H1 (cell line): ENCODE measurements at regions not wholly inside any gene's neighbourhood (a gene's known extent, or its start where the extent isn't known, plus 50 kb on each side); places are given as distances from the start of the nearest gene placed in this dataset.

Source experiments
- CTCF ChIA-PET: fragments of 300-600 bp; sonication (Branson Sonifier 250); formaldehyde crosslinking; loops from one replicate; lab custom pipeline; 2021; ENCODE audit not compliant: partially characterized antibody; lab: Charles Lee
- POLR2A ChIA-PET: fragments of 300-600 bp; sonication (Branson Sonifier 250); formaldehyde crosslinking; loops from one replicate; lab custom pipeline; 2021; ENCODE audit warnings: inconsistent platforms; ENCODE audit not compliant: partially characterized antibody; lab: Charles Lee
- DNase-seq, 2 experiments: peaks; one replicate each; pipeline versions ENCODE4 v3.0.0 to v3.0.0-alpha.2; 2010 to 2022; ENCODE audit warnings: low spot score in 2 of 2, low read depth in 1 of 2, mixed read lengths in 1 of 2
- FAIRE-seq: peaks from 2 replicates; lab custom pipeline; 2011; peaks lifted over from hg19 to GRCh38; lab: Jason Lieb, UNC
- H2AFZ ChIP-seq: 2 replicates; pipeline ENCODE4 v1.8.1; 2012; ENCODE audit warnings: low read length, inconsistent platforms
- H2AK5ac ChIP-seq: 2 replicates; pipeline ENCODE4 v1.6.1; 2013; ENCODE audit warnings: low read depth, low read length
- H2BK120ac ChIP-seq: replicated peaks from 2 replicates; pipeline ENCODE3; 2013; ENCODE audit warnings: low read depth, low read length, inconsistent platforms
- H2BK12ac ChIP-seq: 2 replicates; pipeline ENCODE4 v1.6.1; 2013; ENCODE audit warnings: low read depth, low read length
- H2BK15ac ChIP-seq: 2 replicates; pipeline ENCODE4 v1.6.1; 2013; ENCODE audit warnings: low read length
- H2BK20ac ChIP-seq: 2 replicates; pipeline ENCODE4 v1.6.1; 2013; ENCODE audit warnings: low read length
- H2BK5ac ChIP-seq: 2 replicates; pipeline ENCODE4 v1.6.1; 2013; ENCODE audit warnings: low read depth, low read length
- H3K14ac ChIP-seq: 2 replicates; pipeline ENCODE4 v1.6.1; 2013; ENCODE audit warnings: inconsistent platforms; ENCODE audit not compliant: insufficient read length
- H3K18ac ChIP-seq: 2 replicates; pipeline ENCODE4 v1.6.1; 2013; ENCODE audit warnings: low read length; ENCODE audit errors: extremely low read depth
- H3K23ac ChIP-seq: 2 replicates; pipeline ENCODE4 v1.6.1; 2013; ENCODE audit warnings: inconsistent platforms; ENCODE audit not compliant: insufficient read length
- H3K23me2 ChIP-seq: 2 replicates; pipeline ENCODE4 v1.6.1; 2013; ENCODE audit warnings: low read depth, low read length
- H3K27ac ChIP-seq: 2 replicates; pipeline ENCODE4 v1.6.1; 2011; ENCODE audit warnings: low read depth, low read length, inconsistent platforms
- H3K27me3 ChIP-seq, 4 experiments: replicated peaks in 1 of 4; 1 replicate in 1 of 4; 2 replicates in 3 of 4; pipeline versions ENCODE4 v1.6.1 to v1.8.1; 2011 to 2013; ENCODE audit warnings: low read length in 3 of 4, mild to moderate bottlenecking in 3 of 4, inconsistent platforms in 2 of 4, mixed read lengths in 2 of 4, moderate library complexity in 1 of 4; ENCODE audit not compliant: control insufficient read depth in 3 of 4, insufficient read depth in 3 of 4; ENCODE audit errors: extremely low read depth in 1 of 4
- H3K36me3 ChIP-seq, 4 experiments: 2 replicates each; pipeline versions ENCODE4 v1.6.1 to v1.8.1; 2011 to 2013; ENCODE audit warnings: mild to moderate bottlenecking in 4 of 4, low read length in 3 of 4, moderate library complexity in 2 of 4, control low read depth in 1 of 4, inconsistent platforms in 1 of 4; ENCODE audit not compliant: insufficient read depth in 4 of 4, control insufficient read depth in 2 of 4
- H3K4ac ChIP-seq: replicated peaks from 2 replicates; pipeline ENCODE3; 2013; ENCODE audit warnings: low read length, low read depth, mixed read lengths, inconsistent platforms; ENCODE audit not compliant: insufficient read length
- H3K4me1 ChIP-seq, 4 experiments: replicated peaks in 1 of 4; 1 replicate in 1 of 4; 2 replicates in 3 of 4; pipeline versions ENCODE4 v1.6.1 to v1.8.1; 2011 to 2013; ENCODE audit warnings: low read length in 3 of 4, inconsistent platforms in 2 of 4, mixed read lengths in 1 of 4; ENCODE audit not compliant: insufficient read depth in 4 of 4, control insufficient read depth in 3 of 4
- H3K4me2 ChIP-seq, 2 experiments: 2 replicates each; pipeline versions ENCODE4 v1.6.1 to v1.8.1; 2011 to 2013; ENCODE audit warnings: low read depth in 2 of 2, low read length in 2 of 2, control low read depth in 1 of 2, inconsistent platforms in 1 of 2, mild to moderate bottlenecking in 1 of 2; ENCODE audit not compliant: insufficient read depth in 1 of 2
- H3K4me3 ChIP-seq, 4 experiments: fragments of 200-600, 300-600 bp in 1 of 4; sonication (generic), shearing (Covaris generic), sonication (Bioruptor Twin) in 1 of 4; 2 replicates each; pipeline versions ENCODE4 v1.5.1 to v1.8.1; 2011 to 2016; ENCODE audit warnings: low read length in 4 of 4, low read depth in 3 of 4, control low read depth in 2 of 4, inconsistent platforms in 2 of 4, mild to moderate bottlenecking in 2 of 4, mixed read lengths in 1 of 4, moderate library complexity in 1 of 4; ENCODE audit not compliant: insufficient read depth in 2 of 4; ENCODE audit errors: extremely low read depth in 1 of 4
- H3K56ac ChIP-seq: replicated peaks from 2 replicates; pipeline ENCODE3; 2013; ENCODE audit warnings: low read depth, mild to moderate bottlenecking, mixed read lengths, low read length, inconsistent platforms; ENCODE audit not compliant: insufficient read length
- H3K79me1 ChIP-seq: 2 replicates; pipeline ENCODE4 v1.6.1; 2013; ENCODE audit warnings: low read depth, low read length, control low read depth
- H3K79me2 ChIP-seq, 2 experiments: 2 replicates each; pipeline versions ENCODE4 v1.6.1 to v1.8.1; 2012 to 2013; ENCODE audit warnings: low read length in 2 of 2, mild to moderate bottlenecking in 2 of 2, inconsistent platforms in 1 of 2; ENCODE audit not compliant: insufficient read depth in 2 of 2, control insufficient read depth in 1 of 2
- H3K9ac ChIP-seq, 4 experiments: replicated peaks in 1 of 4; 1 replicate in 1 of 4; 2 replicates in 3 of 4; pipeline versions ENCODE4 v1.6.1 to v1.8.1; 2011 to 2013; ENCODE audit warnings: low read depth in 3 of 4, low read length in 3 of 4, control low read depth in 2 of 4, mild to moderate bottlenecking in 2 of 4, moderate library complexity in 2 of 4, inconsistent platforms in 1 of 4; ENCODE audit errors: extremely low read depth in 1 of 4
- H3K9me3 ChIP-seq, 2 experiments: 2 replicates each; pipeline versions ENCODE4 v1.6.1 to v1.8.1; 2012 to 2013; ENCODE audit warnings: mild to moderate bottlenecking in 2 of 2, moderate library complexity in 2 of 2, control low read depth in 1 of 2, inconsistent platforms in 1 of 2, low read depth in 1 of 2, low read length in 1 of 2, mixed read lengths in 1 of 2; ENCODE audit not compliant: insufficient read depth in 2 of 2
- H4K20me1 ChIP-seq, 2 experiments: replicated peaks in 1 of 2; 2 replicates each; pipeline versions ENCODE3 to v1.8.1; 2011 to 2013; ENCODE audit warnings: inconsistent platforms in 2 of 2, low read length in 2 of 2, mild to moderate bottlenecking in 1 of 2; ENCODE audit not compliant: insufficient read depth in 2 of 2, control insufficient read depth in 1 of 2
- H4K5ac ChIP-seq: 2 replicates; pipeline ENCODE4 v1.6.1; 2013; ENCODE audit warnings: low read length, low read depth, mixed read lengths, inconsistent platforms; ENCODE audit not compliant: insufficient read length
- H4K8ac ChIP-seq: 2 replicates; pipeline ENCODE4 v1.8.0; 2013; ENCODE audit warnings: mild to moderate bottlenecking, moderate library complexity, low read length, inconsistent platforms; ENCODE audit not compliant: insufficient read depth; ENCODE audit errors: extremely low read depth
- H4K91ac ChIP-seq: replicated peaks from 2 replicates; pipeline ENCODE3; 2013; ENCODE audit warnings: low read length, mixed read lengths, inconsistent platforms; ENCODE audit not compliant: insufficient read length
- BRCA1 ChIP-seq: IDR thresholded peaks from 2 replicates; pipeline ENCODE4 v1.6.1; 2012; ENCODE audit warnings: low read depth, low read length, improper control_type of control experiment
- CREB1 ChIP-seq: IDR thresholded peaks from 2 replicates; pipeline ENCODE4 v1.6.1; 2012; ENCODE audit warnings: inconsistent platforms
- YY1 ChIP-seq: IDR thresholded peaks from 2 replicates; pipeline ENCODE4 v1.6.1; 2011; ENCODE audit warnings: low read depth, mild to moderate bottlenecking, low read length
- WGBS, 2 experiments: shearing (Covaris generic) in 1 of 2; methylation state at CpG; one replicate each; pipeline versions ENCODE4 v1.1.6 to v1.1.7; 2013 to 2015; ENCODE audit warnings: low lambda C conversion rate in 2 of 2, mixed read lengths in 2 of 2, inconsistent platforms in 1 of 2, low coverage in 1 of 2, missing lambda C conversion rate in 1 of 2; ENCODE audit not compliant: insufficient replicate concordance in 2 of 2, insufficient coverage in 1 of 2, insufficient read length in 1 of 2; ENCODE audit errors: extremely low coverage in 1 of 2, missing lambda C conversion rate in 1 of 2; 5-methylcytosine and 5-hydroxymethylcytosine counted together

DNA sequence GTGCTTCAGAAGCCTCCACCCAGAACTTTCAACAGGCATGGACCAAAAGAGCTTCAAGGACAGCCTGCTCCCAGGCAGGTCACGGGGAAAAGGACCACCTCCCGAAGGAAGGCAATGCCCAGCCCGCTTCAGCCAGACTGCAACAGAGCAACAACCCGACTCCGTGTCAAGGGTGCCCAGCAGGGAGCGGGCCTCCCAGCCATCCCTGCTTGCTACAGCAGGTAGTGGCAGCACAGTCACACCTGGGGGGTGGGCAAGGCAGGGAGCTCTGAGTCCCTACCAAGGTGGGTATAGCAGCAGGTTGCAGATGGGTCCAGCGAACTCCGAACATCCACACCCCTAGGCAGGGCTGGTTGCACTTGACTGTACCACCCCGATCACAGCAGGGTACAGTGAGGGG, 467.8 kb upstream of the PFKP start:
- H3K4me2 ChIP-seq = no peak overlapping the region
- no peak overlapping the region for H2BK5ac ChIP-seq
- peak overlapping the region; percentile 72; the same call in 1 of the 2 replicates for H2BK15ac ChIP-seq
- H3K79me1 ChIP-seq = no peaks in the 10 kb centered on the region
- H4K20me1 ChIP-seq = no peaks in the 10 kb centered on the region
- no peak overlapping the region for H3K23ac ChIP-seq
- no peak overlapping the region for H3K9ac ChIP-seq
- H4K91ac ChIP-seq = peak overlapping the region; percentile 7
- FAIRE-seq (no peak), DNase-seq (no peak)
- H4K8ac ChIP-seq = no peak overlapping the region; the same call in 1 of the 2 replicates
- no peak overlapping the region for H2BK12ac ChIP-seq
- H3K23me2 ChIP-seq = no peaks in the 10 kb centered on the region; the same call in 1 of the 2 replicates
- H3K27me3 ChIP-seq = no peaks in the 10 kb centered on the region
- H3K36me3 ChIP-seq = no peaks in the 10 kb centered on the region
- no peak overlapping the region for H2AFZ ChIP-seq
- H3K27ac ChIP-seq = no peak overlapping the region
- H3K18ac ChIP-seq = no peak overlapping the region
- H2AK5ac ChIP-seq = no peak overlapping the region
- peaks cover 0 to 3% of the 10 kb centered on the region in 2 experiments; a peak in 1 of 4 replicates for H3K9me3 ChIP-seq
- no peak overlapping the region for H3K56ac ChIP-seq
- WGBS, 2 experiments = 97% methylated on average over 5 of the region's 9 CpGs; no CpG with 5 or more reads in 1 of the 2 experiments
- TF ChIP-seq CREB1 (no peak), BRCA1 (no peak), YY1 (no peak)
- no peak overlapping the region for H2BK20ac ChIP-seq
- H3K14ac ChIP-seq = no peak overlapping the region
- no peak overlapping the region for H3K4ac ChIP-seq
- ChIA-PET CTCF (interaction anchor here (0.6 kb wide), 1 partner anchor 445 kb away, joined by 3 read pairs; no protein-coding TSS in a partner anchor), POLR2A (no interaction called here)
- no peak overlapping the region for H2BK120ac ChIP-seq
- H3K4me1 ChIP-seq = no peaks in the 10 kb centered on the region
- no peak overlapping the region for H4K5ac ChIP-seq
- H3K4me3 ChIP-seq = no peak overlapping the region
- H3K79me2 ChIP-seq = no peaks in the 10 kb centered on the region
